GM18873 (cell line): ENCODE measurements at regions not wholly inside any gene's neighbourhood (a gene's known extent, or its start where the extent isn't known, plus 50 kb on each side); places are given as distances from the start of the nearest gene placed in this dataset.
"Not testable (repeated sequence)": the region's sequence is repeated elsewhere in the genome, so short reads cannot be mapped to it uniquely, and the experiment has no call there.

Experiments used
- ATAC-seq: cut with Tn5 transposase; IDR thresholded peaks from one replicate; pipeline ENCODE4 v1.9.1; 2021; ENCODE audit warnings: mild to moderate bottlenecking, moderate library complexity, moderate number of reproducible peaks; ENCODE audit not compliant: unreplicated experiment, low FRiP score

DNA sequence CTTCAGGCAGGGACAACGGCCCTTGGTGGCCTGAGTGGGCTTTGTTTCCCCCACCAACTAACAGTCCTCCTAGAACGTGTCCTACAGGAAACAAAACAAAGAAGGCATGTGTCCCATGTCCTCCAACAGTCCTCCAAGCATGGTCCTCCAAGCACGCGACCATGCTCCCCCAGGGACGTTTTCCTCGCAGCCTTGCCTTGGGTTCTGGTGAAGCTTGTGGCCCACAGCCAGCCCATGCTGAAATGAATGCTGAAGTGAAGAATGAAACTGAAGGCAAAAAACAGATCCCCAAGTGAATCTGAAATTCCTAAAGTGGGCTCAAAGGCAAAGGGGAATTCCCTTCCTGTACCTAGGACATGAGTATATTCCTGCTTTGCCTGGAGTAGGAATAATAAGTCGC lies 176.6 kb downstream of the JCAD start:
- no peak for ATAC-seq

- no peak for ATAC-seq
Measured at GRCh38 chr10:29881811-29882210, 177.6 kb downstream of the JCAD start.

DNA sequence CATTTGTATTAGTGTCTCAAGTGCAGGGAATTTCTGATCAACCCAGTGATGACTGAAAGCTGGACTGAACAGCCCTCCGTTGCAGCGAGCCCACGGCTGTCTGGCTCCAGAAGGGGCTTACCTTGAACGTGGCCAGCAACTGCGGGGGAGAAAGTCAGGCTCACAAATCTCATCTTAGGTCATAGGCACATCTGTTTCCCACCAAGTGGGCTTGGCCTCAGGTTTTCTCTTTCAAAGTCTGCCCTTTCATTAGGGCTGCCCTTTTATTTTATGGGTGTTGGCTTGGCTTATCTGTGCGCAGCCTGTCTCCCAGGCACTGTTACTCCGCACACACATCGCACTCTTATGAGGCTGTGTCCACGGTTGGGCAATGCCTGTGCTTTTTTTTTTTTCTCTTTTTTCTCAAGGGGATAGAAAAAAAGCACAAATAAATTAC lies 178.0 kb downstream of the JCAD start:
- ATAC-seq, result no peak

- no peak for ATAC-seq
Measured at GRCh38 chr10:29880856-29881255, 178.5 kb downstream of the JCAD start.

DNA sequence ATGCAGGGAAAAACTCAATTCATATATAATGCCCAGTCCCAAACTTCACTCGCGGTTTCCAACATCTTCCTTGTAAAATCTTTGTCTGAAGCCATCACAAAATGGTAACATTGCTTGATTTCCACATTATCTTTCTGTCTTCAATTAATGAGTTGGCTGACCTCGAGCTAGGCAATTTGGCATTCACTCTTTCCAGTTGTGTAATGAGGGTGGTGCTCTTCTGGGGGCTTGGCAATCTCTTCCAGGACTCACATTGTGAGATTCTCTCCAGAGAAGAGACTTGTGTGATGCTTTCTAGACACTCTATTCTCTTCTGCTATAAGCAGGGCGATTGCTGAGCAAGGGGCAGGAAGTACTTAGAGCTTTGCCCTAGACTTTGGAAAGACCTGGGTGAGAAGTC lies 179.5 kb downstream of the JCAD start:
- ATAC-seq, result no peak

DNA sequence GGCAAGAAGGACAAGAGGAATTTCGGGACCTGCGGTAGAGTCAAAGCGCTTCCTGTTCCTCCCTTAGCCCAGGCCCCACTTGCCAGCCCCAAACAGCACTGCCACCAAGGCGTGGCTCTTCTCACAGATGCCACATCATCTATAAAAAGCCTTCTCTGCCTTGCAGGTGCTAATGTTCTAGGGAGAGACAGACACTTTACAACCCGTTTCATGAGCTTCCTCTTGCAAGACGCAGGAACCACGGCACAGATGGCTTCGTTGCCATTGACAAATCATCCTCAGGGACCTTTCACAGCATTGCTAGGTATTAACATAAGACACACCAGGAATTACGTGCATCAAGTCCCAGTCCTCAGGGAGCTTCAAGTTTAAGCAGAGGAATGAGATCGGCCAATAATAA lies 180.9 kb downstream of the JCAD start:
- ATAC-seq, result no peak

DNA sequence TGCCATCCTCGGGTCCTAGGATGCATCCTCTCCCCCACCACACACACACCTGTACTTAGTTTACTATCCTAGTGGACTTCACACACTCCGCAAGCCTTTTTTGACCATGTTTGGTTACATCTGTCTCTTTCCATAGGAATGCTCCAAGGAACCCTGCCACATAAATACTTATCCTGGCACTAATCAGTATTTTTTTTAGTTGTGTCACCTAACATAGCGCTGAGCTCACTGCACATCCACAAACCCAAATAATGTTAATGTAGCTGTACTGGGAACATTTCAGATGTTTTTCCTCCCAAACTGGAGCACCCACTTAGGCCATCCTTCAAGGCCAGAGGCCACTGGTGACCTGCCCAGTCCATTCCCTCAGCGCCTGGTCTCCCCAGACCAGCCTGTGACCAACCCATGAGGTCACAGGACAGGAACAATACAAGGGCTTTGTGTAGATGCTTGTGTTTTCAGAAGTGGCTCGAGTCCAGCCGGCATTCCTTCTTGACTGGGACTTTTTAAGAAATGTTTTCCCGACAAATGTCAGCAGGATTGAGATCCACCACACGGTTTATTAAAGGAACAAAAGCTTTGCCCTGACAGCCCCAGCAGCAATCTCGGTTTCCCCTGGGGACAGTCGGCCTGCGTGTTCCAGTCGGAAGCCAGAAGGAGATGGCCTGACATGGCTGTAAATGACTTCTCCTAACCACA lies 181.4 kb downstream of the JCAD start:
- no peak for ATAC-seq

GRCh38 chr10:29876008-29876555 lies 183.3 kb downstream of the JCAD start:
- ATAC-seq, result no peak

DNA sequence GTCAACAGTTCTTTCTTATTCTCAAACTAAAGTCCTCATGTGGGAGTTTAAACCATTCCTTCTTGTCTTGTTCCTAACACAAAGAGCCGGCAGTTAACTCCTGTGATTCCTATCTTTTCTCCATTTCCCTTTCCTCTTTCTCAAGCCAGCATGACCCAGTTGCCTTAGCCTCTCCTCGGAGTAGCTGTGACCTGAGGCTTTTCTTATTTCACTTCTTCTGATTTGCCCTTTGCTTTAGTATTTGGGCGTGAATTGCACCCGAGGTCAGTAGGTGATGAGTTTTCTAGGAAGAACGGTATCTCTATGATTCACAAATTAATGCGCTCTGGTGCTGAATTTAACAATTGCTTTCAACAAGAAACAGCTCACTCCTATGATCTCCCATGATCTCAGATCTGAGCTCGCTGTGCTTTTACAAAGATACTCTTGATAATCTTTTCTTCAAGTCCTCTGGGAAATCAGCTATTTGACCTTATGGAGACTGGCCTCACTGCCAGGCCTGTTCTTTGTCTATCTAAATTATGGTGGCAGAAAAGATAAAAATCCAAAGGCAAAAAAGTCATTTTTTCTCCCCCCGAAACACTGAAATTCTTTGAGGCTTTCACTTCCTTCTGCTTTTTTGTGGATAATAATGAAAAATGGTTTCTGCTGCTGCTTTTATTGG lies 184.6 kb downstream of the JCAD start:
- no peak for ATAC-seq

DNA sequence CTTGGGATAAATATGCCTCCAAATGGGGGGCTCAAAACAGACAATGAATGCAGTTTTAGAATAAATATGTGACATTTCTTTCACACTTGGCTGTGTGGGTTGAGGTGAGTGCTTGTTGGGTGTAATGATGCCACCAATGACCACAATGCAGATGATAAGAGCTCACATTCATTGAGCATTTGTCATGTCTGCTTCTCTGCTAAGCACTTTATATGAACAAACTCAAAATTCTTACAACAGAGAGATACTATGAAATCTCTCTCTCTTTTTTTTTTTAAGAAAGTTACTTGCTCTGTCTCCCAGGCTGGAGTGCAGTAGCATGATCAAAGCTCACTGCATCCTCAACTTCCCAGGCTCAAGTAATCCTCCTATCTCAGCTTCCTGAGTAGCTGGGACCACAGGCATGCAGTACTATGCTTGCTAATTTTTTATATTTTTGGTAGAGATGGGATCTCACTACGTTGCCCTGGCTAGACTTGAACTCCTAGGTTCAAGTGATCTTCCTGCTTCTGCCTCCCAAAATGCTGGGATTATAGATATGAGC lies 185.4 kb downstream of the JCAD start:
- ATAC-seq, result no peak

- ATAC-seq, result no peak
Measured at GRCh38 chr10:29870522-29871044, 188.8 kb downstream of the JCAD start.

GRCh38 chr10:29869593-29869992 lies 189.8 kb downstream of the JCAD start:
- ATAC-seq, result no peak

- ATAC-seq, result no peak
Measured at GRCh38 chr10:29866356-29866755, 193.0 kb downstream of the JCAD start.

- ATAC-seq, result no peak
Measured at GRCh38 chr10:29865700-29866355, 193.6 kb downstream of the JCAD start.

GRCh38 chr10:29862923-29863614 lies 196.3 kb downstream of the JCAD start:
- no peak for ATAC-seq

DNA sequence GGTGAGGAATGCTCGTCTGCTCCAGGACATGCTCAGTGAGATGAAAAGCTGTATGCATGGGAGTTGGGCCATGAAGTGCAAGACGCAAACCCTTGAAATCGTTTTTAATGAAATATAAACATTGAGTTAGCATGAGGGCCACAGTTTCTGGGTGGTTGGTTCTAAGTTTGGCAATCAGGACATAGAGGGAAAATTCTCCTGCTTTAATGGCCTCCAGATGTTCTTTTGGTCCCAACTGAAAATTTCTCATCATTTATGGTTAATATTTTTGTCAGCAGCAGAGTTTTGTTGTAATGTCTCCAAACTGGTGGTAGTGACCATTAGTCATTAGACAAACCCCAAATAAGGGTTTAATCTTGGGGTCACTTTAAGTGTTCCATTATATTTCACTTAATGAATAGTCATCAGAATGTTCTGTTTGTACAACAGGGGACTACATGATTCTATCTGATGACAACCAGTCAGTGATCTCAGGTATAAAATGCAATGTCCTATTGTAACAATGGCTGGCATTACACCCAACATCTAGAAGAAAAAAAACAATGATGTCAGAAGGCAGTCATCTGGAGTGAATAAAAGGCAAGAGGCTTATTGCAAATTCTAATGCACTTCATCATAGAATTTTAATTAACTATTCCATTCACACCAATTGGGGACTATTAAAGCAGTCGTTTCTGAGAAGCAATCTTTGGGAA lies 197.4 kb downstream of the JCAD start:
- no peak for ATAC-seq

- ATAC-seq, result not testable (repeated sequence)
Measured at GRCh38 chr10:29861231-29861630, 198.2 kb downstream of the JCAD start.

DNA sequence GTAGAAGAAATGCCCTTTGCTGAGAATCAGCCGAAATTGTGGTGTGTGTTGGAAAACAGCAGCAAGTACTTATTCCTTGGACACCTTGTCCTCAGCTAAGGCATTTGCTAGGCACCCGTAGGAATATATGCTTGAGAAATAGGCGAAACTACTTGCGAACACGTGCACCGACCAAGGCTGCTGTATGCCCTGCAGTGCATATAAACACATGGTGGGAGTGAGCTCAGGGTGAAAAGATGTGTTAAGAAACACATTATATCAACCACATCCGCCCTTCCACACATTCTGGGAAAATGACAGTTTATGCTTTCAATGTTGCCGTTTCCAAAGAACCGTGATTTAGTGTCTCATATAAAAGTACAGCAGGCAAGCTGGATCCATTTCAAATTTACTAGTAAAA lies 199.2 kb downstream of the JCAD start:
- ATAC-seq, result no peak

GRCh38 chr10:29859521-29860130 lies 199.8 kb downstream of the JCAD start:
- ATAC-seq, result no peak
